ENCODE measurements at regions not wholly inside any gene's neighbourhood (a gene's known extent, or its start where the extent isn't known, plus 50 kb on each side); places are given as distances from the start of the nearest gene placed in this dataset.

DNA sequence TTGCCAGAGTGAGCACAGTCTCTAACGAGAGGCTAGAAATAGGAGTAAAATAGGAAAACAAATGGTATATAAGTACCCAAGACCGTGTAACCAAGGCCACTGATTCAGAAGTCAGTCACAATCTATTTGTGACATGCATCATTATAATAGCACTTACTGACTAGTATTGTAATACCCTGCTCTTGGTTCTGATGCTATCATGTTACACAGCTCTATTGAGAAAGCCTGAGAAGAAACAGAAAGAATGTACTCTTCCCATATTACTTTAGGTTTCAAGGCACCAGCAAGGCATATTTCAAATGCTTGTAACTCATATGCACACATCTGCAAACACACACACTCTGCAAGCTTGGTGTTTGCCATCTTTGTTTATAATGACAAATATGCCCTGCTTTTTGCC is 746.4 kb downstream of the SLC4A3 start:
- Histone ChIP-seq H4K20me1 (replicated peaks; ENCODE audit: control insufficient read depth, insufficient read depth, low read length) (no peaks in the 10 kb centered on the region), H3K79me2 (ENCODE audit: control insufficient read depth, insufficient read depth, low read length) (no peaks in the 10 kb centered on the region), H3K27me3 (ENCODE audit: control insufficient read depth in 2 of 2, insufficient read depth in 2 of 2, low read length in 2 of 2) (no peaks in the 10 kb centered on the region), H3K9me1 (ENCODE audit: control insufficient read depth, insufficient read depth, low read length) (no peaks in the 10 kb centered on the region), H3K36me3 (ENCODE audit: control insufficient read depth, insufficient read depth, low read length) (no peaks in the 10 kb centered on the region), H3K9me3 (replicated peaks; ENCODE audit: control insufficient read depth, insufficient read depth, low read depth, low read length) (no peaks in the 10 kb centered on the region), H3K4me1 (replicated peaks in 1 of 2; ENCODE audit: control insufficient read depth in 2 of 2, insufficient read depth in 2 of 2, low read length in 2 of 2) (no peaks in the 10 kb centered on the region), H3K9ac (ENCODE audit: insufficient read depth in 1 of 2, low read depth in 2 of 2, low read length in 2 of 2) (no peak overlapping the region), H2AFZ (ENCODE audit: low read depth, low read length) (no peak overlapping the region), H3K4me2 (ENCODE audit: insufficient read depth, low read length) (no peak overlapping the region), H3K27ac (ENCODE audit: extremely low read depth, low read depth, low read length) (no peak overlapping the region), H3K4me3 (no peak overlapping the region)
- in situ Hi-C loops (cut with MboI): no loop called here
- ChIA-PET POLR2A (no interaction called here), CTCF (ENCODE audit: low intra/inter-chr PET ratio) (no interaction called here)
- FAIRE-seq (no peak), DNase-seq (ENCODE audit: extremely low read depth in 1 of 4, low spot score in 3 of 4) (no peak), ATAC-seq (no peak)
- no TSS peak for BruUV-seq (replicated peaks)
- intact Hi-C loops (cut with micrococcal nuclease): no loop called here
- TF ChIP-seq IRF2 (CRISPR knock-in tag; IDR thresholded peaks at IDR 0.05) (no peak), XRCC4 (IDR thresholded peaks at IDR 0.05; ENCODE audit: extremely low read depth, insufficient read depth, insufficient read length) (no peak), TOE1 (IDR thresholded peaks at IDR 0.05; ENCODE audit: borderline replicate concordance) (no peak), TOE1 (CRISPR knock-in tag; IDR thresholded peaks at IDR 0.05; ENCODE audit: borderline replicate concordance, low read depth) (no peak), ZNF57 (CRISPR knock-in tag; IDR thresholded peaks at IDR 0.05) (no peak), ZNF408 (CRISPR knock-in tag; IDR thresholded peaks at IDR 0.05; ENCODE audit: low read depth) (no peak), BRCA1 (IDR thresholded peaks at IDR 0.05) (no peak), BRCA1 (CRISPR knock-in tag; IDR thresholded peaks at IDR 0.05) (no peak), RBM34 (IDR thresholded peaks at IDR 0.05; ENCODE audit: borderline replicate concordance, insufficient read depth, low read length) (no peak), RUNX1 (IDR thresholded peaks at IDR 0.05; ENCODE audit: low read depth) (no peak), MXI1 (IDR thresholded peaks at IDR 0.05; ENCODE audit: low read depth, low read length) (no peak), BCOR (IDR thresholded peaks at IDR 0.05) (no peak), HSF4 (CRISPR knock-in tag; IDR thresholded peaks at IDR 0.05; ENCODE audit: borderline replicate concordance) (no peak), TFAM (CRISPR knock-in tag; conservative IDR thresholded peaks at IDR 0.05) (no peak), SRSF9 (IDR thresholded peaks at IDR 0.05; ENCODE audit: borderline replicate concordance, low read depth, low read length) (no peak), TCF7L2 (IDR thresholded peaks at IDR 0.05; ENCODE audit: low read depth, low read length) (no peak), SAP30 (IDR thresholded peaks at IDR 0.05; ENCODE audit: borderline replicate concordance, insufficient read depth, low read depth, low read length, poor library complexity, severe bottlenecking) (no peak)
- TF ChIP-seq, protein P1, sequence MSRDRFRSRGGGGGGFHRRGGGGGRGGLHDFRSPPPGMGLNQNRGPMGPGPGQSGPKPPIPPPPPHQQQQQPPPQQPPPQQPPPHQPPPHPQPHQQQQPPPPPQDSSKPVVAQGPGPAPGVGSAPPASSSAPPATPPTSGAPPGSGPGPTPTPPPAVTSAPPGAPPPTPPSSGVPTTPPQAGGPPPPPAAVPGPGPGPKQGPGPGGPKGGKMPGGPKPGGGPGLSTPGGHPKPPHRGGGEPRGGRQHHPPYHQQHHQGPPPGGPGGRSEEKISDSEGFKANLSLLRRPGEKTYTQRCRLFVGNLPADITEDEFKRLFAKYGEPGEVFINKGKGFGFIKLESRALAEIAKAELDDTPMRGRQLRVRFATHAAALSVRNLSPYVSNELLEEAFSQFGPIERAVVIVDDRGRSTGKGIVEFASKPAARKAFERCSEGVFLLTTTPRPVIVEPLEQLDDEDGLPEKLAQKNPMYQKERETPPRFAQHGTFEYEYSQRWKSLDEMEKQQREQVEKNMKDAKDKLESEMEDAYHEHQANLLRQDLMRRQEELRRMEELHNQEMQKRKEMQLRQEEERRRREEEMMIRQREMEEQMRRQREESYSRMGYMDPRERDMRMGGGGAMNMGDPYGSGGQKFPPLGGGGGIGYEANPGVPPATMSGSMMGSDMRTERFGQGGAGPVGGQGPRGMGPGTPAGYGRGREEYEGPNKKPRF (IDR thresholded peaks at IDR 0.05; ENCODE audit: low read depth, low read length): no peak
- WGBS (ENCODE audit: insufficient coverage, low coverage, missing lambda C conversion rate): 5% methylated on average over 2 of the region's 2 CpGs

Measured in K562 (cell line).